Thyroid gland (tissue), 4 donors: ENCODE measurements at regions not wholly inside any gene's neighbourhood (a gene's known extent, or its start where the extent isn't known, plus 50 kb on each side); places are given as distances from the start of the nearest gene placed in this dataset.

Experiments used
- DNase-seq, 2 donors: peaks; one replicate each; pipeline ENCODE4 v3.0.0-alpha.2; 2019
- H3K27ac ChIP-seq, 3 donors: fragments of 200-600 bp; sonication (generic); 1 replicate in 2 of 3; 2 replicates in 1 of 3; pipeline ENCODE4 v1.5.1; 2016 to 2019; ENCODE audit warnings: mild to moderate bottlenecking in 1 of 3, moderate library complexity in 1 of 3
- H3K27me3 ChIP-seq: fragments of 200-600 bp; sonication (generic); one replicate; pipeline ENCODE4 v1.5.1; 2019
- H3K36me3 ChIP-seq, 2 donors: fragments of 200-600 bp; sonication (generic); one replicate each; pipeline ENCODE4 v1.5.1; 2016 to 2019
- H3K4me1 ChIP-seq, 2 donors: fragments of 200-600 bp; sonication (generic); one replicate each; pipeline ENCODE4 v1.5.1; 2017 to 2019
- H3K4me3 ChIP-seq, 3 donors: fragments of 200-600 bp; sonication (generic); replicated peaks in 1 of 3; 1 replicate in 2 of 3; 2 replicates in 1 of 3; pipeline ENCODE4 v1.5.1; 2016; ENCODE audit warnings: mild to moderate bottlenecking in 1 of 3
- H3K9me3 ChIP-seq: fragments of 200-600 bp; sonication (generic); one replicate; pipeline ENCODE4 v1.5.1; 2017
- POLR2A ChIP-seq, 2 donors: fragments of 450-650 bp; IDR thresholded peaks; one replicate each; pipeline ENCODE4 v1.6.1; 2017; ENCODE audit warnings: antibody characterized with exemption in 2 of 2, mild to moderate bottlenecking in 2 of 2, moderate library complexity in 1 of 2
- WGBS, 2 donors: methylation state at CpG; one replicate each; pipeline ENCODE4 v1.1.5; 2017; 5-methylcytosine and 5-hydroxymethylcytosine counted together
- intact Hi-C: fragments of 100-400 bp; cut with DNase I; formaldehyde crosslinking; loops from one replicate; pipeline ENCODE4 v1.15.1; 2023
- TF ChIP-seq, protein P1 (sequence below), 6 experiments: fragments of 200-600 bp in 3 of 6; fragments of 450-650 bp in 3 of 6; sonication (generic) in 3 of 6; IDR thresholded peaks; one replicate each; pipeline ENCODE4 v1.5.1; 2016 to 2019; ENCODE audit warnings: antibody characterized with exemption in 6 of 6, mild to moderate bottlenecking in 2 of 6, inconsistent platforms in 1 of 6, moderate library complexity in 1 of 6

DNA sequence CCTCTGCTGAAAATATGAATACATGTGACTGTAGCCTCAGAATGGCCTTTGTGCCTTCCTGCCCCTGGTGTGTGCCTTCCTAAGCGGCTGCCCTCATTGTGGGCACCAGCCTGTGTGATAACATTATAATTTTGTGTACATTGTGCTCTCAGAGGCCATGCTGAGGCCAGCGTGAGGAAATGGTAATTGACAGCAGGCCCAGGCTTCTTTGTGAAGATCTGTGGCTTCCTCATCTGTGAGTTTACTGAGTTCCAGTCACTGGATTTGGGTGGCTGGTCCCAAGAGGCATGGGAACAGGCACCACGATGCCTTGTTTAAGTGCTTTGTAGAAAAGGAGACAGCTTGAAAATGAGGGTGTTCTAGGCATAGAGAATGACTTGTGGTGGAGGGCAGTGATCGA lies 389.3 kb downstream of the OMA1 start:
- H3K27ac ChIP-seq: no peak overlapping the region
- TF ChIP-seq, protein P1, sequence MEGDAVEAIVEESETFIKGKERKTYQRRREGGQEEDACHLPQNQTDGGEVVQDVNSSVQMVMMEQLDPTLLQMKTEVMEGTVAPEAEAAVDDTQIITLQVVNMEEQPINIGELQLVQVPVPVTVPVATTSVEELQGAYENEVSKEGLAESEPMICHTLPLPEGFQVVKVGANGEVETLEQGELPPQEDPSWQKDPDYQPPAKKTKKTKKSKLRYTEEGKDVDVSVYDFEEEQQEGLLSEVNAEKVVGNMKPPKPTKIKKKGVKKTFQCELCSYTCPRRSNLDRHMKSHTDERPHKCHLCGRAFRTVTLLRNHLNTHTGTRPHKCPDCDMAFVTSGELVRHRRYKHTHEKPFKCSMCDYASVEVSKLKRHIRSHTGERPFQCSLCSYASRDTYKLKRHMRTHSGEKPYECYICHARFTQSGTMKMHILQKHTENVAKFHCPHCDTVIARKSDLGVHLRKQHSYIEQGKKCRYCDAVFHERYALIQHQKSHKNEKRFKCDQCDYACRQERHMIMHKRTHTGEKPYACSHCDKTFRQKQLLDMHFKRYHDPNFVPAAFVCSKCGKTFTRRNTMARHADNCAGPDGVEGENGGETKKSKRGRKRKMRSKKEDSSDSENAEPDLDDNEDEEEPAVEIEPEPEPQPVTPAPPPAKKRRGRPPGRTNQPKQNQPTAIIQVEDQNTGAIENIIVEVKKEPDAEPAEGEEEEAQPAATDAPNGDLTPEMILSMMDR (IDR thresholded peaks at IDR 0.05): no peak
- no peak for TF ChIP-seq POLR2A (IDR thresholded peaks at IDR 0.05)
- no peaks in the 10 kb centered on the region for H3K9me3 ChIP-seq
- WGBS, 2 donors: 83 to 87% methylated on average over 4 of the region's 4 CpGs
- no peak for DNase-seq
- H3K4me1 ChIP-seq: no peaks in the 10 kb centered on the region
- intact Hi-C loops: no loop called here
- H3K27me3 ChIP-seq: no peaks in the 10 kb centered on the region
- H3K36me3 ChIP-seq: no peaks in the 10 kb centered on the region
- no peak overlapping the region for H3K4me3 ChIP-seq

DNA sequence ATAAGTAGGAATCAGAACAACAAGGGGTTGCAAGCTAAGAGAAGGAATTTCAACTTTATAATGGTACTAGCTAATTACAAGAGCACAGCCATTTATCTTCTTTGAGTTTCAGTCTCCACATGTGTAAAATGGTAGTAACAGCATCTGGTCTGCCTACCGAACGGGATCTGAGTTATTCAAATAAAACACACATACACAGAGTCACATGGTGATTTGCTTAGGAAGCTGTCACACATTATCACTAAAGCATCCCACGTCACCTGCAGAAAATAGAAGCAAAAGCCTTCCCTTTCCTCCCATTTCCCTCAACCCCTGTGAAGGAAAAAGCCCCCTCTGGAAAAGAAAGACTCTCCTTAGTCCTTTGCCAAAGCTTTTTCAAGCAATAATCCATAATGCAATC lies 389.7 kb downstream of the OMA1 start:
- Histone ChIP-seq H3K36me3 (no peaks in the 10 kb centered on the region), H3K4me3 (no peak overlapping the region), H3K27ac (no peak overlapping the region), H3K27me3 (no peaks in the 10 kb centered on the region), H3K4me1 (no peaks in the 10 kb centered on the region), H3K9me3 (no peaks in the 10 kb centered on the region)
- TF ChIP-seq, protein P1 (IDR thresholded peaks at IDR 0.05): no peak
- TF ChIP-seq POLR2A (IDR thresholded peaks at IDR 0.05): no peak
- DNase-seq: no peak
- 82 to 84% methylated on average over 3 of the region's 3 CpGs for WGBS, 2 donors
- intact Hi-C loops: no loop called here

DNA sequence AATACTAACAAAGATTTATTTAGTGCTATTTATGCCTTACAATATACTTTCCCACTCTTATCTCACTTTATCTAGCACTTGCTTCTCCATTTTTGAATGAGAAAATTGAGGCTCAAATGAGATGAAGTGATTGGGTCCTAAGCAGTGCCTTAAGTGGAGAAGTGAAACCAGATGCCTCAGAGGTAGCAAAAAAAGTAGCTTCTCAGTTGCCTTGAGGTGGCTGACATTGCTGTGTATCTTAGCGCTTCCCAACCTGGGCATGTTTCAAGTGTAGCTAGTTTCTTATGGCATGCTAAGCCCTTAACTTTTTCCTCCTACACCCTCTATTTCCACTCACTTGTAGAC lies 390.4 kb downstream of the OMA1 start:
- H3K9me3 ChIP-seq: no peaks in the 10 kb centered on the region
- DNase-seq: peak in 1 of 2 donors; percentile 15
- no peaks in the 10 kb centered on the region for H3K27me3 ChIP-seq
- intact Hi-C loops: no loop called here
- WGBS, 2 donors: 44 to 48% methylated on average over 1 of the region's 1 CpG
- TF ChIP-seq POLR2A (IDR thresholded peaks at IDR 0.05): no peak
- TF ChIP-seq, protein P1 (IDR thresholded peaks at IDR 0.05): no peak
- H3K4me1 ChIP-seq: no peaks in the 10 kb centered on the region
- H3K4me3 ChIP-seq: no peak overlapping the region
- H3K27ac ChIP-seq: no peak overlapping the region
- H3K36me3 ChIP-seq: no peaks in the 10 kb centered on the region

DNA sequence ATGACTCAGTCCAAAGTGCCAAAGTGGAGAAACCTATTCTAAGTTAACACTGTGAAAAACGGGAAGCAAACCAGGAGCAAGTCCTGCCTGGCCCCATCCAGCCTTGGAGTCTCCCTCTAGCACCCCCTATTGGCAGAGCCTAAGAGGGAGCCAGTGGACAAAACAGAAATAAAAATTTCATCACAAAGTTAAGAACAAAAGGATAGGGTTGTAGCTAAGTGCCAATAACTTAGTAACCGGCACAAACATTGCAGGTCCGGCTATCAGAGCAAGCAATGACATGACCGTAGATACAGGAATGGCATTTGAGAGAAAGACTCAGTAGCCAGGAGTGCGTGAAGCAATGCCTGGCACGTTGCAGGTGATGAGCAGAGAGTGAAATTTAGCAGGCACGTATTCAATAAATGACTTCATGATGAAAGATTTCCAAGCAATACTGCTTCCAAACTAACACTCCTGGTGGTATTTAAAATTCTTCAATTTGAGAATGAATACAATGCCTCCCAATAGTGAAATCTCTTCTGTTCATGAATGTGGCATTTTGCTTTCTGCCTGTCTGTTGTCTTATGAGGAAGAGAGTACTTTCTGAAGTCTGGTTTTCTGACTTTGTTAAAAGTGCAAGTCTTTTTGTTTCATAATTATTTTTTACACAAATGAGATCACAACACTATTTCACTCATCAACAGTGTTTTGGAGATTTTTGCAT lies 391.0 kb downstream of the OMA1 start:
- H3K27me3 ChIP-seq: no peaks in the 10 kb centered on the region
- no peak overlapping the region for H3K27ac ChIP-seq
- intact Hi-C loops: no loop called here
- WGBS, 2 donors: 66 to 68% methylated on average over 7 of the region's 7 CpGs
- no peaks in the 10 kb centered on the region for H3K36me3 ChIP-seq
- H3K4me1 ChIP-seq: no peaks in the 10 kb centered on the region
- H3K4me3 ChIP-seq: no peak overlapping the region
- TF ChIP-seq POLR2A (IDR thresholded peaks at IDR 0.05): no peak
- TF ChIP-seq, protein P1 (IDR thresholded peaks at IDR 0.05): peak in 1 of 6 experiments; percentile 31
- no peaks in the 10 kb centered on the region for H3K9me3 ChIP-seq
- no peak for DNase-seq

DNA sequence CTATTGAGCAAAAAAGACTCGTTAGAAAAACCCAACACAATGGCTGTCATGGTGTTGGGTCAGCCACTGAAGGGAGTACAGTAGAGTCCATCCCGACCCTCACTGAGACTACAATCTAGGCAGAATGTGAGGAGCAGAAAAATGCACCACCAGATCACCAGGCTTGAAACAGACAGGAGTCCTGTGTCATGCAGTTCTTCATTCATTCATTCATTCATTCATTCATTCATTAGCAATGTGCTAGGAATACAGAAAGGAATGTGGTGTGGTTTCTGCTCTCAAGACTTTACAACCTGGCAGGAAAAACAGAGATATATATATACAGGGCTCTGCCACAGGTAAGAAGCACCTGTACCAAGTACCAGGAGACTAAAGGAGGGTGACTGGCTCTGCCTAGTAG lies 392.3 kb downstream of the OMA1 start:
- DNase-seq: no peak
- Histone ChIP-seq H3K27ac (no peak overlapping the region), H3K9me3 (no peaks in the 10 kb centered on the region), H3K4me3 (no peak overlapping the region), H3K36me3 (no peaks in the 10 kb centered on the region), H3K4me1 (no peaks in the 10 kb centered on the region), H3K27me3 (no peaks in the 10 kb centered on the region)
- 84 to 93% methylated on average over 2 of the region's 2 CpGs for WGBS, 2 donors
- intact Hi-C loops: no loop called here
- no peak for TF ChIP-seq POLR2A (IDR thresholded peaks at IDR 0.05)
- TF ChIP-seq, protein P1 (IDR thresholded peaks at IDR 0.05): no peak
